Activated CD4-positive, alpha-beta T cell treated with anti-CD3 and anti-CD28 coated beads, Interleukin-2, amount 10 ng/mL, durations not matched to agents 7 days and 5 days (primary cell): ENCODE measurements at regions not wholly inside any gene's neighbourhood (a gene's known extent, or its start where the extent isn't known, plus 50 kb on each side); places are given as distances from the start of the nearest gene placed in this dataset.
"Not testable (repeated sequence)": the region's sequence is repeated elsewhere in the genome, so short reads cannot be mapped to it uniquely, and the experiment has no call there.

Experiments
- CTCF ChIA-PET: fragments of 350-600 bp; sonication (Branson Sonifier 250); formaldehyde crosslinking; loops from one replicate; lab custom pipeline; 2021; ENCODE audit warnings: antibody characterized with exemption; lab: Charles Lee
- POLR2A ChIA-PET: fragments of 350-600 bp; sonication (Branson Sonifier 250); formaldehyde crosslinking; loops from one replicate; lab custom pipeline; 2021; ENCODE audit warnings: antibody characterized with exemption; lab: Charles Lee
- DNase-seq: peaks from one replicate; pipeline ENCODE4 v3.0.0-alpha.2; 2020
- H3K27ac Mint-ChIP-seq: one replicate; pipeline ENCODE4 v1.8.0; 2021; ENCODE audit warnings: mild to moderate bottlenecking, moderate library complexity, mixed read lengths
- H3K27me3 Mint-ChIP-seq: one replicate; pipeline ENCODE4 v1.8.0; 2021; ENCODE audit warnings: mixed read lengths
- H3K36me3 Mint-ChIP-seq: one replicate; pipeline ENCODE4 v1.8.0; 2021; ENCODE audit warnings: low read depth, mixed read lengths
- H3K4me1 Mint-ChIP-seq: one replicate; pipeline ENCODE4 v1.8.0; 2021; ENCODE audit warnings: mixed read lengths
- H3K4me3 Mint-ChIP-seq: one replicate; pipeline ENCODE4 v1.8.0; 2021; ENCODE audit warnings: mild to moderate bottlenecking, moderate library complexity, mixed read lengths
- H3K9me3 Mint-ChIP-seq: one replicate; pipeline ENCODE4 v1.8.0; 2021; ENCODE audit warnings: mixed read lengths

GRCh38 chr14:106153362-106153955 lies 627.1 kb downstream of the TMEM121 start:
- peak; percentile 80 for DNase-seq
- H3K9me3 Mint-ChIP-seq, POLR2A ChIA-PET, H3K4me1 Mint-ChIP-seq, H3K27ac Mint-ChIP-seq, H3K4me3 Mint-ChIP-seq, H3K36me3 Mint-ChIP-seq: not testable (repeated sequence)
- H3K27me3 Mint-ChIP-seq = peaks cover 29% of the 10 kb centered on the region
- CTCF ChIA-PET = interaction anchor here (0.9 to 4.4 kb wide), 2 partner anchors 12 to 17 kb away, joined by 3 to 26 read pairs; no protein-coding TSS in a partner anchor

- H3K9me3 Mint-ChIP-seq = no peaks in the 10 kb centered on the region
- H3K36me3 Mint-ChIP-seq = no peaks in the 10 kb centered on the region
- peaks cover 55% of the 10 kb centered on the region for H3K27me3 Mint-ChIP-seq
- DNase-seq = no peak
- peaks cover 10% of the 10 kb centered on the region for H3K4me1 Mint-ChIP-seq
- POLR2A ChIA-PET = no interaction called here
- no peak overlapping the region for H3K4me3 Mint-ChIP-seq
- CTCF ChIA-PET = interaction anchor here (1.0 to 1.6 kb wide), 4 partner anchors 9 to 49 kb away, joined by 3 to 6 read pairs (median 4); no protein-coding TSS in a partner anchor
- no peak overlapping the region for H3K27ac Mint-ChIP-seq
Measured at GRCh38 chr14:106163316-106163715, 636.9 kb downstream of the TMEM121 start.

GRCh38 chr14:106163812-106164211 lies 637.4 kb downstream of the TMEM121 start:
- H3K27ac Mint-ChIP-seq, H3K4me3 Mint-ChIP-seq, DNase-seq, H3K9me3 Mint-ChIP-seq, POLR2A ChIA-PET, H3K36me3 Mint-ChIP-seq: not testable (repeated sequence)
- peaks cover 50% of the 10 kb centered on the region for H3K27me3 Mint-ChIP-seq
- H3K4me1 Mint-ChIP-seq = peaks cover 10% of the 10 kb centered on the region
- CTCF ChIA-PET = interaction anchor here (1.0 to 1.6 kb wide), 6 partner anchors 8 to 145 kb away, joined by 3 to 6 read pairs (median 4); no protein-coding TSS in a partner anchor

GRCh38 chr14:106166232-106166631 lies 639.8 kb downstream of the TMEM121 start:
- Mint-ChIP-seq H3K27me3 (peaks cover 29% of the 10 kb centered on the region), H3K9me3 (no peaks in the 10 kb centered on the region), H3K4me3 (no peak overlapping the region), H3K27ac (no peak overlapping the region), H3K36me3 (no peaks in the 10 kb centered on the region), H3K4me1 (peaks cover 17% of the 10 kb centered on the region)
- POLR2A ChIA-PET = no interaction called here
- CTCF ChIA-PET = interaction anchor here (0.7 to 0.8 kb wide), 3 partner anchors 142 to 598 kb away, joined by 3 to 7 read pairs (median 4); no protein-coding TSS in a partner anchor
- no peak for DNase-seq

DNA sequence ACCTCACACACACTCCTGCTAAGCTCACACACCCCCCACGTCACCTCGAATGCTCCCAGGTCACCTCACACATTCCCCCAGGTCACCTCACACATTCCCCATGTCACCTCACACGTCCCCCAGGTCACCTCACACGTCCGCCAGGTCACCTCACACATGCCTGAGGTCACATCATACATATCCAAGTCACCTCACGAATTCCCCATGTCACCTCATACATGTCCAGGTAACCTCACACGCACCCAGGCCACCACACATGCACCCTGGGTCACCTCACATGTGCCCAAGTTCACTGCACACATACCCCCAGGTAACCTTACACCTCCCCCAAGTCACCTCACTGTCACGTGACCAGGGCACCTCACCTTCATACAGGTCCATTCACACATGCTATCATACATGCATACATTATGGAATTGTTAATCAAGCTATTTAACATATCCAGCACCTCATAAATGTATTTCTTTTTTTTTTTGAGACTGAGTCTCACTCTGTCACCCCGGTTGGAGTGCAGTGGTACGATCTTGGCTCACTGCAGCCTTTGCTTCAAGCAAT lies 640.3 kb downstream of the TMEM121 start:
- no peaks in the 10 kb centered on the region for H3K36me3 Mint-ChIP-seq
- CTCF ChIA-PET = interaction anchor here (0.8 kb wide), 1 partner anchor 141 kb away, joined by 3 read pairs; no protein-coding TSS in a partner anchor
- no peak overlapping the region for H3K27ac Mint-ChIP-seq
- H3K9me3 Mint-ChIP-seq = no peaks in the 10 kb centered on the region
- peaks cover 18% of the 10 kb centered on the region for H3K4me1 Mint-ChIP-seq
- DNase-seq = no peak
- H3K27me3 Mint-ChIP-seq = peaks cover 28% of the 10 kb centered on the region
- POLR2A ChIA-PET = no interaction called here
- H3K4me3 Mint-ChIP-seq = no peak overlapping the region

GRCh38 chr14:106170163-106170658 lies 643.8 kb downstream of the TMEM121 start:
- not testable (repeated sequence) for H3K36me3 Mint-ChIP-seq, H3K27ac Mint-ChIP-seq, H3K9me3 Mint-ChIP-seq, H3K4me3 Mint-ChIP-seq
- POLR2A ChIA-PET = interaction anchor here (0.5 kb wide), 1 partner anchor 31 kb away, joined by 3 read pairs; no protein-coding TSS in a partner anchor
- H3K27me3 Mint-ChIP-seq = peaks cover 13% of the 10 kb centered on the region
- DNase-seq = peak; percentile 80
- peaks cover 31% of the 10 kb centered on the region for H3K4me1 Mint-ChIP-seq
- CTCF ChIA-PET = interaction anchor here (0.5 to 2.3 kb wide), 29 partner anchors 10 to 1146 kb away, joined by 3 to 12 read pairs (median 4); no protein-coding TSS in a partner anchor

DNA sequence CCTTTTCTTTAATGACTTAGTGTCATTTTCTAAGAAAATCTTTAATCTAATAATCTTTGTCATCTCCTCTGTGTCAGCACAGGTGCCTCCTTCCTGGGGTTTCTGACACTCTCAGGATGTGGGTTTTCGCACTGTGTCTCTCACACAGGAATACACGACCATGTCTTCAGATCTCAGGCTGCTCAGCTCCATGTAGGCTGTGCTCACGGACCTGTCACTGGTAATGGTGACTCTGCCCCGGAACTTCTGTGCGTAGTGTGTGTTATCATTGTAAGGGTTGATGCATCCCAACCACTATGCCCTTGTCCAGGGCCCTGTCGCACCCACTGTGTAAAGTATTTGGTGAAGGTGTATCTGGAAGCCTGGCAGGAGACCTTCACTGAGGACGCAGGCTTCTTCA lies 647.8 kb downstream of the TMEM121 start:
- Mint-ChIP-seq H3K9me3 (no peaks in the 10 kb centered on the region), H3K4me3 (peak overlapping the region; percentile 41), H3K27ac (peak overlapping the region; percentile 91), H3K27me3 (peaks cover 15% of the 10 kb centered on the region), H3K4me1 (peaks cover 66% of the 10 kb centered on the region), H3K36me3 (no peaks in the 10 kb centered on the region)
- ChIA-PET CTCF (no interaction called here), POLR2A (no interaction called here)
- peak; percentile 80 for DNase-seq

GRCh38 chr14:106177266-106178246 lies 651.2 kb downstream of the TMEM121 start:
- Mint-ChIP-seq H3K4me3 (peak overlapping the region; percentile 7), H3K27ac (peak overlapping the region; percentile 68), H3K4me1 (peaks cover 66% of the 10 kb centered on the region), H3K27me3 (peaks cover 27% of the 10 kb centered on the region)
- DNase-seq = peak; percentile 67
- POLR2A ChIA-PET, H3K9me3 Mint-ChIP-seq, H3K36me3 Mint-ChIP-seq: not testable (repeated sequence)
- CTCF ChIA-PET = interaction anchor here (1.7 kb wide), 1 partner anchor 36 kb away, joined by 5 read pairs; no protein-coding TSS in a partner anchor

- CTCF ChIA-PET = interaction anchor here (1.2 to 1.7 kb wide), 2 partner anchors 10 to 38 kb away, joined by 3 to 5 read pairs; no protein-coding TSS in a partner anchor
- H3K4me3 Mint-ChIP-seq = no peak overlapping the region
- DNase-seq = no peak
- no peaks in the 10 kb centered on the region for H3K9me3 Mint-ChIP-seq
- H3K27ac Mint-ChIP-seq = no peak overlapping the region
- H3K36me3 Mint-ChIP-seq = no peaks in the 10 kb centered on the region
- peaks cover 66% of the 10 kb centered on the region for H3K4me1 Mint-ChIP-seq
- POLR2A ChIA-PET = no interaction called here
- peaks cover 28% of the 10 kb centered on the region for H3K27me3 Mint-ChIP-seq
Measured at GRCh38 chr14:106179761-106180160, 653.4 kb downstream of the TMEM121 start.

DNA sequence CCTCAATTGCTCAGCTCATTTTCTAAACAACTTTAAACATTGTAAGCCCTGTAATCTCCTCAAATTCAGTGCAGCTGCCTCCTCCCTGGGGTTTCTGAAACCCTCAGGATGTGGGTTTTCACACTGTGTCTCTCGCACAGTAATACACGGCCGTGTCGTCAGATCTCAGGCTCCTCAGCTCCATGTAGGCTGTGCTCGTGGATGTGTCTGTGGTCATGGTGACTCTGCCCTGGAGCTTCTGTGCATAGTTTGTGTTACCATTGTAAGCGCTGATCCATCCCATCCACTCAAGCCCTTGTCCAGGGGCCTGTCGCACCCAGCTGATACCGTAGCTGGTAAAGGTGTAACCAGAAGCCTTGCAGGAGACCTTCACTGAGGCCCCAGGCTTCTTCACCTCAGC lies 658.4 kb downstream of the TMEM121 start:
- H3K9me3 Mint-ChIP-seq, POLR2A ChIA-PET, H3K36me3 Mint-ChIP-seq: not testable (repeated sequence)
- DNase-seq = peak; percentile 82
- Mint-ChIP-seq H3K4me3 (peak overlapping the region; percentile 47), H3K27me3 (peaks cover 32% of the 10 kb centered on the region), H3K4me1 (peaks cover 40% of the 10 kb centered on the region), H3K27ac (peak overlapping the region; percentile 77)
- CTCF ChIA-PET = interaction anchor here (0.6 to 2.9 kb wide), 7 partner anchors 12 to 282 kb away, joined by 3 to 12 read pairs (median 4); no protein-coding TSS in a partner anchor

GRCh38 chr14:106185174-106185836 lies 658.9 kb downstream of the TMEM121 start:
- CTCF ChIA-PET = interaction anchor here (0.6 to 2.9 kb wide), 9 partner anchors 12 to 282 kb away, joined by 3 to 12 read pairs (median 4); no protein-coding TSS in a partner anchor
- H3K27me3 Mint-ChIP-seq = peaks cover 29% of the 10 kb centered on the region
- POLR2A ChIA-PET = not testable (repeated sequence)

More at GRCh38 chr14:106185174-106185836, 658.9 kb downstream of the TMEM121 start:
- not testable (repeated sequence) for H3K9me3 Mint-ChIP-seq, DNase-seq, H3K36me3 Mint-ChIP-seq
- peaks cover 37% of the 10 kb centered on the region for H3K4me1 Mint-ChIP-seq
- peak overlapping the region; percentile 47 for H3K4me3 Mint-ChIP-seq
- H3K27ac Mint-ChIP-seq = peak overlapping the region; percentile 77
